ENCODE measurements at regions not wholly inside any gene's neighbourhood (a gene's known extent, or its start where the extent isn't known, plus 50 kb on each side); places are given as distances from the start of the nearest gene placed in this dataset.

- no peak for TF ChIP-seq CTCF (IDR thresholded peaks at IDR 0.05)
- TF ChIP-seq POLR2A (IDR thresholded peaks at IDR 0.05), result no peak
These were observed 142.9 kb upstream of the SOX4 start for GRCh38 chr6:21450628-21451027.
